ENCODE measurements at regions not wholly inside any gene's neighbourhood (a gene's known extent, or its start where the extent isn't known, plus 50 kb on each side); places are given as distances from the start of the nearest gene placed in this dataset.

- no peaks in the 10 kb centered on the region for H3K9me3 Mint-ChIP-seq
- no peak for ATAC-seq
- H3K4me3 Mint-ChIP-seq: no peak overlapping the region
- H3K27ac Mint-ChIP-seq: no peak overlapping the region
- H3K27me3 Mint-ChIP-seq: no peaks in the 10 kb centered on the region
- no peaks in the 10 kb centered on the region for H3K4me1 Mint-ChIP-seq
- H3K36me3 Mint-ChIP-seq: no peaks in the 10 kb centered on the region
Observed at GRCh38 chr9:71202931-71203330, 81.5 kb upstream of the TRPM3 start.

GRCh38 chr9:71191708-71192107, 70.3 kb upstream of the TRPM3 start:
- H3K27ac Mint-ChIP-seq: no peak overlapping the region
- H3K27me3 Mint-ChIP-seq: no peaks in the 10 kb centered on the region
- peaks cover 9% of the 10 kb centered on the region for H3K9me3 Mint-ChIP-seq
- ATAC-seq: no peak
- no peak overlapping the region for H3K4me3 Mint-ChIP-seq
- no peaks in the 10 kb centered on the region for H3K4me1 Mint-ChIP-seq
- no peaks in the 10 kb centered on the region for H3K36me3 Mint-ChIP-seq

- ATAC-seq: no peak
- no peaks in the 10 kb centered on the region for H3K36me3 Mint-ChIP-seq
- no peaks in the 10 kb centered on the region for H3K4me1 Mint-ChIP-seq
- no peak overlapping the region for H3K27ac Mint-ChIP-seq
- H3K9me3 Mint-ChIP-seq: no peaks in the 10 kb centered on the region
- no peak overlapping the region for H3K4me3 Mint-ChIP-seq
- H3K27me3 Mint-ChIP-seq: no peaks in the 10 kb centered on the region
Observed at GRCh38 chr9:71183251-71183650, 61.8 kb upstream of the TRPM3 start.

GRCh38 chr9:71179183-71179582, 57.8 kb upstream of the TRPM3 start:
- H3K27me3 Mint-ChIP-seq: no peaks in the 10 kb centered on the region
- H3K4me3 Mint-ChIP-seq: no peak overlapping the region
- no peaks in the 10 kb centered on the region for H3K9me3 Mint-ChIP-seq
- no peaks in the 10 kb centered on the region for H3K36me3 Mint-ChIP-seq
- H3K27ac Mint-ChIP-seq: no peak overlapping the region
- no peaks in the 10 kb centered on the region for H3K4me1 Mint-ChIP-seq
- ATAC-seq: no peak

GRCh38 chr9:71177901-71178300, 56.5 kb upstream of the TRPM3 start:
- no peaks in the 10 kb centered on the region for H3K9me3 Mint-ChIP-seq
- no peaks in the 10 kb centered on the region for H3K27me3 Mint-ChIP-seq
- H3K4me1 Mint-ChIP-seq: no peaks in the 10 kb centered on the region
- no peak overlapping the region for H3K27ac Mint-ChIP-seq
- H3K4me3 Mint-ChIP-seq: no peak overlapping the region
- no peak for ATAC-seq
- no peaks in the 10 kb centered on the region for H3K36me3 Mint-ChIP-seq

GRCh38 chr9:71171517-71171916, 50.1 kb upstream of the TRPM3 start:
- Mint-ChIP-seq H3K9me3 (peaks cover 4% of the 10 kb centered on the region), H3K27me3 (no peaks in the 10 kb centered on the region), H3K36me3 (no peaks in the 10 kb centered on the region), H3K4me1 (no peaks in the 10 kb centered on the region), H3K4me3 (no peak overlapping the region), H3K27ac (no peak overlapping the region)
- no peak for ATAC-seq
